Limb (tissue), 2 donors: ENCODE measurements at regions not wholly inside any gene's neighbourhood (a gene's known extent, or its start where the extent isn't known, plus 50 kb on each side); places are given as distances from the start of the nearest gene placed in this dataset.
"Not testable (repeated sequence)": the region's sequence is repeated elsewhere in the genome, so short reads cannot be mapped to it uniquely, and the experiment has no call there.

Source experiments
- DNase-seq, 2 donors: peaks; one replicate each; pipeline ENCODE4 v3.0.0-alpha.2; 2016; ENCODE audit errors: extremely low spot score in 2 of 2

DNA sequence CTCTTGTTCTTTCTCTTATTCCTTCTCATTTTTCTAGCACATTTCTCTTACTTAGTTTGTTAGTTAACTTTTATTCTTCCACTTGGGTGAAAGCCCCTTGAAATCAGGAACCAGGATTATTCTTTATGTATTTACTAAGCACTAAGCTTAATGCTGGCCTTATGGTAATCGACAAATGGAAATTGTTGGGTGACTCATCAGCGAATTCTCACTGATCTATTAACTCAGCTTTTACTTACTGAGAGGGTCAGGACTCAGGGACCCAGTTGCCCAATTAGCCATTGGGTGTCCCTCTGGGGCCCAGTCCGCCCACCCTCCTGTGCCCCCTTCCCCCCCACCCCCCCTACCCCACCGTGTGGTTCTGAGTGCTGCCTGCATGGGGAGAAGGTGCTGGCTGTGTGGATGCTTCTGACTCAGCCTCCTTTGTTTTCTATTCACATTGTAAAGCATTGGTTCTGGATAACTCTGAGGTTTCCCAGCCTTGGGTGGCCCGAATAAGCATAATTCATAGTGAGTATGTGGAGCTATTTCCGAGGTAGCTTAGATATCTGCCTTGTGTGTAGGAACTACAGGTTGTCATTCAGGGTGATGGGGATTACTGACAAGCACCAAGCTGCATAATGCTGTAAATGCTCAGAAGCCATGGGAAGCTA lies 240.9 kb downstream of the FGF9 start:
- DNase-seq = no peak

GRCh38 chr13:21913010-21913409 lies 242.1 kb downstream of the FGF9 start:
- DNase-seq = no peak

GRCh38 chr13:21917086-21918015 lies 246.5 kb downstream of the FGF9 start:
- no peak for DNase-seq

DNA sequence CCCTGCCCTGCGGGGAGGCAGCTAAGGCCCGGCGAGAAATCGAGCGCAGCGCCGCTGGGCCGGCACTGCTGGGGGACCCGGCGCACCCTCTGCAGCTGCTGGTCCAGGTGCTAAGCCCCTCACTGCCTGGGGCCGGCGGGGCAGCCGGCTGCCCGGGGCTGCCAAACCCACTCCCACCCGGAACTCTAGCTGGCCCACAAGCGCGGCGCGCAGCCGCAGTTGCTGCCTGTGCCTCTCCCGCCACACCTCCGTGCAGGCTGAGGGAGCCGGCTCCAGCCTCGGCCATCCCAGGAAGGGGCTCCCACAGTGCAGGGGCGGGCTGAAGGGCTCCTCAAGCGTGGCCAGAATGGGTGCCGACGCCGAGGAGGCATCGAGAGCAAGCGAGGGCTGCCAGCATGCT lies 249.9 kb downstream of the FGF9 start:
- DNase-seq = not testable (repeated sequence)

DNA sequence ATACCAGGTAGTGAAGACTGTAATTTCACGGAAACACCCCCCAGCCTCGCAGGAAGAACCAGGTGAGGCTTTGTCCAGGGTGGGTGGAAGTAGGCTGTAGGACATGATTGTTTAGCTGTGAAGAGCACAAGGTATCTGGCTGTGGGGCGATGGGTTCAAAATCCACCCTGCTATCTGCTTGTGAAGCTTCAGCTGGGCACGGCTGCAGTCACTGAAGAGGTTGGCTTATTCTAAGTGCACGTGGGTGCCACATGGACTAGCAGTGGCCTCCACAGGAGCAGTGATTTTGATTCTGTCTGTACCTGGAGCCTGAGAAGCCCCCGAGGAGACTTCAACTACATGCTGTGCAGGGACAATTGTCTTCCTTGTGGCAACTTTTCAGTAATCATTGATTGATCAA lies 254.1 kb downstream of the FGF9 start:
- no peak for DNase-seq

DNA sequence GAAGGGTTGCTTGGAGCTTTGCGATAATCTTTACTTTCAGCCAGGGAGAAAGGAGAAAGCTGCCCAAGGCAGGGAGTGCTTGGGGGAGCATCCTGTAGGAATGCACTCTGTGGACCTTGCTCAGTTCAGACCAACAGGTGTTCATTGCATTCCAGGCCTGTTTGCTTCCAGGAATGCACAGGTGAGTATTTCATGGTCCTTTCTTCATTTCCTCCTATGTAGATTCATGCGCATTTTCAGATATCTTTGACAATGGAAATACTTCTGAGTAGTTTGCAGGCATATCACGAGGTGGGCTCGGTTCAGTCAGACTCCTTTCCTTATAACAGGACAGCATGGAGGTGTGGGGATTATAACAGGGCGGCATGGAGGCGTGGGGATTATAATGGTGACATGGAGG lies 254.8 kb downstream of the FGF9 start:
- DNase-seq = no peak

GRCh38 chr13:21929400-21929799 lies 258.5 kb downstream of the FGF9 start:
- no peak for DNase-seq

- DNase-seq = no peak
Observed at GRCh38 chr13:21930536-21930935, 259.7 kb downstream of the FGF9 start.

- no peak for DNase-seq
Observed at GRCh38 chr13:21932578-21932977, 261.7 kb downstream of the FGF9 start.

DNA sequence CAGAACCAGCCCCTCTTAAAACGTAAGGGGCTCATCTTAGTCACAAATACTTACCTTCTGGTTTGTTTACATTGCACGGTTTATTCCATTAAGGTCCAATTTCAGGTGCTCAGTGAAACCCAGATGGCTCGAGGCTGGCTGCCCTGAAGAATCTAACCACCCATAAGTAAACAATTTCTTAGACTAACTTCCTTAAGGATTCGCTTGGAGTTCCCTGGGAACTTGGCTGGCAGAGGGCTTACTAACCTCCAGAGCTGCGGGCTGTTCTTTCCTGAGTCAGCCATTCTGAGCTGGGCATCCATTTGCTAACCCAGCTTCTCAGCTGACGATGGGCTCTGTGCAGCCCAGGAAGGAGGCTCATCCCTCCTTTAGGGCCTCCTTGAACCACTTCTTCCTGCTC lies 262.1 kb downstream of the FGF9 start:
- no peak for DNase-seq

DNA sequence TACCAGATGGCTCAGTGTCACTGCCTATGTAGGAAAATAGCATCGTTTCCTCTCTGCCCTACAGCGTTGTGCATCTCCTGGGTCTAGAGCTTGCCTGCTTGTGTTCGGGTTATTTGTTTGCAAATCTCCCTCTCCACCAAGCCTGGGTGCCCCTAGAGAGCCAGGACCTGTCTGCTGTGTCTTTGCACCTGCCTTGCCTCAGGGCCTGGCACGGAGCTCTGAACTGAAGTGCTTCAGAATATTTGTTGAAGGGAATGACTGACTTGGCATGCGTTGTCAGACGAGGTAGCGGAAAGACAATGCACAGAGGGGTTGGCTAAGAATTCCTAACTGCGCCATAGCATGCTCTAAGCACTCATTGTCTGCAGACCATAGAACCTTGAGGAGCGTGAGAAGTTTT lies 263.4 kb downstream of the FGF9 start:
- DNase-seq = no peak

DNA sequence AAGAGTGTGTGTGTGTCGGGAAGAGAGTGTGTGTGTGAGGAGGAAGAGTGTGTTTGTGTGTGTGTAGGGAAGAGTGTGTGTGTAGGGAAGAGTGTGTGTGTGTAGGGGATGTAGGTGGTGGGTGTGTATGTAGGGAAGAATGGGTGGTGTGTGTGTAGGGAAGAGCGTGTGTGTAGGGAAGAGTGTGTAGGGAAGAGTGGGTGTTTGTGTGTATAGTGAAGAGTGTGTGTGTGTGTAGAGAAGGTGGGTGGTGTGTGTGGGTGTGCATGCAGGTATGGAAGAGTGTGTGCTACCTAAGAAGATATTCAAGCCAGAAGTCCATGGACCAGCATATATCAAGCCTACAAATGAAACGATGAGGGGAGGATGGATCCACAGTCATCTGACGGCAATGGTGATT lies 265.8 kb downstream of the FGF9 start:
- no peak for DNase-seq

DNA sequence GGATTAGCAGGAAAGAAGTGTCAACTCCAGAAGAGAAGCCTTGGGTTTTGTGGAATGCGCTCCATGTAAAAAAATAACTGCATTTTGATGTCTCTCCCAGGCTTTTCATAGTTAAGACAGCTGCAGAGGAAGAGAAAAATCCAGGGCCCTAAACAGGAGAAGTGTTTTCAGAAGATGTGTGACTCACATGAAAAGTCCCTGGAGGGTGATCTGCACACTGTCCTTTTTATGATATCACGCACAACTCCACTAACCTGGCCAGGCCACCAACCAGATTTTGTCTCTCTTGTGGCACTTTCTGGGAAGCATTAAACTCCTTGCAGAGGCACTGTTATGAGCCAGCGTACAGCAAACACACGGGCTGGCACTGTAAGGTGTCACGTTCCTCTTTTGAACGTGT lies 267.3 kb downstream of the FGF9 start:
- DNase-seq = no peak

DNA sequence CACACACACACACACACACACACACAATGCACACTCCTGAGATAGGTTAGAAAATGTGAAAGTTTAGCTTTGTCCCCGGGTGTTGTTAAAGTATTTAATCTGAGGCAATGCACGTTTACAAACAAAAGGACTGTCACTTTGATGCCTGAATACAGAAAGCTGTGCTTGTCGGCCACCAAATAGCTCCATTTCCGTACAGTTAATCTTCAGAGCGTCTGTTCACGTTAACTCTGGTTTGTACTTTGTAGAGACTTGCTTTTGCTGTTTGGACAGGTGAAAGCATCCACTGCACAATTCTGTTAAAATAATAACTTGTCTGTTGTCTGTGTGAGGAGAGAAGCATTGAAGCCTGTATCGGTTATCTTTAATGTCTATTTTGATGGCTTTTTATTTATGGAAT lies 267.8 kb downstream of the FGF9 start:
- no peak for DNase-seq

DNA sequence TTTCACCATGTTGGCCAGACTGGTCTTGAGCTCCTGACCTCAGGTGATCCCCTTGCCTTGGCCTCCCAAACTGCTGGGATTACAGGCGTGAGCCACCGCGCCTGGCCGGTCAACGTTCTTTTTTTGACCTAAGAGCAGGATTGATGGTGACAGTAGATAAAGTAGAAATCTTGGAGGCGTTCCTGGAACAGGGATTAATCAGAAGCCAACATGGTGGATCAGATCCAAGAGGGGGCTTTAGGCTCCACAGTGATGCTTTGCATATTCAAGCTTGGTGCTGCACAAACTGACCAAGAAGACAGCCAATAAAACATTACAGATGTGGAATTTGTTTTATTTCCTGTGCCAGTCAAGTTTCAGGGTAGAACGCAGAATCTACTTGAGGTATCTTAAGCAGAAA lies 271.2 kb downstream of the FGF9 start:
- no peak for DNase-seq

GRCh38 chr13:21944610-21945009 lies 273.7 kb downstream of the FGF9 start:
- DNase-seq = no peak

- DNase-seq = no peak
Observed at GRCh38 chr13:21945195-21945594, 274.3 kb downstream of the FGF9 start.

DNA sequence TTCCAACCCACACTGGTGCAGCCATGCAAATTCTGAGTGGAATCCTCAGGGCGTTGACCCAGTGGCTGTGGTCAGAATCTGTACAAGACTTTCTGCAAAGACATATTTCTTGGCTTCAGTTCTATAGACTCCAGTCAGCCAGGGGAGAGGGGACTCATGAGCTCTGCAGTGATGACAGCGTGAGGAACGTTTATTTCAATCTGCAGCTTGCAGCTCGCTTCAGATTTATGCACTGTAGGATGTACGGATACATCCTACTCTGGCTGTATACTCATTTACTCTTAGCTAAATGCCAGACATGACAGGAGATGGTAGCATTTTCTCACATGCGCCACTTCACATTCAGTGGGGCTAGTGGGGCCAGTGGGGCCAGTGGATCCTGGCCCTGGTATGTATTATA lies 276.1 kb downstream of the FGF9 start:
- no peak for DNase-seq

DNA sequence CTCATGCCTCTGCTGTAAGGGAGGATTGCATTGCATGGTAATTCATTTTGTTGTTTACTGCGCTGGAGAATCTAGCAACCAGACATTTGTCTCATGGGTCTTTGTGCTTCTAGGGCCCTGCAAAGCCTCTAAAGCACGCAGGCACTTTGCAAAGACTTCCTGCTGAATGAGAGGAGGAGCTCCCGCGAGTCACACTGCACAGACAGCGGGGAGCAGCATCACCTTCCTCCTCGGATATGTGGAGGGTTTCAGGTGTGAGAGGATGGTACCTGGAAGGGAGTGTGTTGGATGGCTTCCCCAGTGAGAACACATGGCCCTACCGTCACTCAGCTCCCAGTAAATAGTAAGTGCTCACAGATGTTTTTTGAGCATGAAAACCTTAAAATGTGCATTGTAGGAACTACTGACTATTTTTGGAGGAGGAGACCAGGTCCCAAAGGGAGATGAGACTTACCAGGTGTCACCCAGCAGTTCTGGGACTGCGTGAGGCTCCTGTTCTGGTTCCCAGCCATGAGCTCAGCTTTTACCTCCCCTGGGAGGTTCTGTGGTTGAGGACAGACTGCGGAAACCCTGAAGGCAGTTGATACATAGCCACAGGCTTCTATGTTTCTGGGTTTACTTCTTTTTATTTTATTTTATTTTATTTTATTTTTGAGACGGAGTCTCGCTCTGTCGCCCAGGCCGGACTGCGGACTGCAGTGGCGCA lies 278.0 kb downstream of the FGF9 start:
- no peak for DNase-seq

GRCh38 chr13:21949818-21950429 lies 279.1 kb downstream of the FGF9 start:
- DNase-seq = no peak

GRCh38 chr13:21956666-21957065 lies 285.8 kb downstream of the FGF9 start:
- DNase-seq = no peak

DNA sequence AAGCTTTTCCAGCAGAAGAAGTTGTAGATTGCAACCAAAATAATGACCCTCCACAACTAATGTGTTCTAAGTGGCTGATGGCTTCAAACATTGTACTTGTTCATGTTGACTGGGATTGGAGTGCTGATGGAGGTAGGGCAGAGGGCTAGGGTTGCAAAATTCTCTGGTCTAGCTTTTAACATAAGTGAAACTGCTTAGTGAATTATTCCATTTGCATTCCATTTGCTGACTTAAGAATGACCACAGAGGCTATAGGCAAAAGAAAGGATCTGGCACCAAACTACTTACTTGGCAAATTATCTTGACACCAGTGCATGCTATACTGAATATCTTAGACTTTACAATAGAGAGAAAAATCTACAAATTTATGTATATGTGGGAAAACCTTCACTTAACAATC lies 287.0 kb downstream of the FGF9 start:
- DNase-seq = no peak
